Jurkat, Clone E6-1 (cell line): ENCODE measurements at regions not wholly inside any gene's neighbourhood (a gene's known extent, or its start where the extent isn't known, plus 50 kb on each side); places are given as distances from the start of the nearest gene placed in this dataset.

Experiments used
- DNase-seq: peaks from one replicate; pipeline ENCODE4 v3.0.0-alpha.2; 2011; ENCODE audit warnings: low read depth, low spot score
- H3K4me3 ChIP-seq: 2 replicates; pipeline ENCODE4 v1.5.1; 2011; ENCODE audit warnings: mild to moderate bottlenecking, low read length, control low read depth, moderate library complexity

- no peak overlapping the region for H3K4me3 ChIP-seq
- no peak for DNase-seq
Measured at GRCh38 chr5:158017469-158017868, 158.5 kb upstream of the CLINT1 start.

- DNase-seq: no peak
- no peak overlapping the region for H3K4me3 ChIP-seq
Measured at GRCh38 chr5:158014372-158014771, 155.4 kb upstream of the CLINT1 start.

GRCh38 chr5:158013939-158014338 is 155.0 kb upstream of the CLINT1 start:
- no peak for DNase-seq
- no peak overlapping the region for H3K4me3 ChIP-seq

GRCh38 chr5:158013303-158013702 is 154.4 kb upstream of the CLINT1 start:
- H3K4me3 ChIP-seq: no peak overlapping the region
- DNase-seq: no peak

GRCh38 chr5:158011422-158011821 is 152.5 kb upstream of the CLINT1 start:
- no peak for DNase-seq
- no peak overlapping the region for H3K4me3 ChIP-seq

- no peak overlapping the region for H3K4me3 ChIP-seq
- DNase-seq: no peak
Measured at GRCh38 chr5:158010831-158011230, 151.9 kb upstream of the CLINT1 start.

GRCh38 chr5:158007336-158007735 is 148.4 kb upstream of the CLINT1 start:
- H3K4me3 ChIP-seq: no peak overlapping the region
- DNase-seq: no peak

GRCh38 chr5:157999696-158000095 is 140.8 kb upstream of the CLINT1 start:
- no peak overlapping the region for H3K4me3 ChIP-seq
- DNase-seq: no peak

- no peak for DNase-seq
- H3K4me3 ChIP-seq: no peak overlapping the region
Measured at GRCh38 chr5:157997991-157998504, 139.1 kb upstream of the CLINT1 start.

GRCh38 chr5:157994906-157995519 is 136.1 kb upstream of the CLINT1 start:
- DNase-seq: peak; percentile 52
- no peak overlapping the region for H3K4me3 ChIP-seq

GRCh38 chr5:157993986-157994691 is 135.2 kb upstream of the CLINT1 start:
- peak; percentile 87 for DNase-seq
- no peak overlapping the region for H3K4me3 ChIP-seq

GRCh38 chr5:157993201-157993600 is 134.3 kb upstream of the CLINT1 start:
- no peak for DNase-seq
- no peak overlapping the region for H3K4me3 ChIP-seq

- no peak for DNase-seq
- H3K4me3 ChIP-seq: no peak overlapping the region
Measured at GRCh38 chr5:157990583-157991181, 131.7 kb upstream of the CLINT1 start.

- no peak for DNase-seq
- no peak overlapping the region for H3K4me3 ChIP-seq
Measured at GRCh38 chr5:157989296-157989695, 130.4 kb upstream of the CLINT1 start.

GRCh38 chr5:157987259-157987658 is 128.3 kb upstream of the CLINT1 start:
- no peak for DNase-seq
- no peak overlapping the region for H3K4me3 ChIP-seq

GRCh38 chr5:157986431-157986990 is 127.6 kb upstream of the CLINT1 start:
- no peak for DNase-seq
- no peak overlapping the region for H3K4me3 ChIP-seq

- H3K4me3 ChIP-seq: no peak overlapping the region
- no peak for DNase-seq
Measured at GRCh38 chr5:157984611-157985010, 125.7 kb upstream of the CLINT1 start.

- no peak overlapping the region for H3K4me3 ChIP-seq
Measured at GRCh38 chr5:157983906-157984551, 125.1 kb upstream of the CLINT1 start.

GRCh38 chr5:157978061-157978460 is 119.1 kb upstream of the CLINT1 start:
- DNase-seq: no peak
- H3K4me3 ChIP-seq: no peak overlapping the region

More at GRCh38 chr5:157983906-157984551, 125.1 kb upstream of the CLINT1 start:
- no peak for DNase-seq

GRCh38 chr5:157976429-157976828 is 117.5 kb upstream of the CLINT1 start:
- no peak for DNase-seq
- no peak overlapping the region for H3K4me3 ChIP-seq
